OCI-LY1 (cell line): ENCODE measurements at regions not wholly inside any gene's neighbourhood (a gene's known extent, or its start where the extent isn't known, plus 50 kb on each side); places are given as distances from the start of the nearest gene placed in this dataset.

Experiments used
- H2AFZ ChIP-seq: fragments of 200-600 bp; sonication (generic), shearing (Covaris generic); 2 replicates; pipeline ENCODE4 v1.6.0; 2014; ENCODE audit warnings: antibody characterized with exemption, mild to moderate bottlenecking, low read length
- H3F3A ChIP-seq: fragments of 200-600 bp; sonication (generic), shearing (Covaris generic); 2 replicates; pipeline ENCODE4 v1.6.0; 2014; ENCODE audit warnings: mild to moderate bottlenecking, antibody characterized with exemption, low read length, moderate library complexity; ENCODE audit not compliant: insufficient read depth
- H3K27ac ChIP-seq: fragments of 200-600 bp; sonication (generic); 2 replicates; pipeline ENCODE4 v1.5.1; 2014; ENCODE audit warnings: low read length, mixed run types, mild to moderate bottlenecking, low read depth; ENCODE audit not compliant: poor library complexity, severe bottlenecking
- H3K27me3 ChIP-seq: fragments of 200-600 bp; sonication (generic); 2 replicates; pipeline ENCODE4 v1.6.0; 2014; ENCODE audit warnings: antibody characterized with exemption, mild to moderate bottlenecking, low read length, moderate library complexity; ENCODE audit not compliant: insufficient read depth
- H3K36me3 ChIP-seq: fragments of 200-600 bp; sonication (generic); 2 replicates; pipeline ENCODE4 v1.6.1; 2014; ENCODE audit warnings: mild to moderate bottlenecking, antibody characterized with exemption, low read length, moderate library complexity, mixed read lengths; ENCODE audit not compliant: insufficient read depth
- H3K4me1 ChIP-seq: fragments of 200-600 bp; sonication (generic); 2 replicates; pipeline ENCODE4 v1.5.1; 2014; ENCODE audit warnings: mild to moderate bottlenecking, low read length, moderate library complexity; ENCODE audit not compliant: insufficient read depth, severe bottlenecking
- H3K4me2 ChIP-seq: fragments of 200-600 bp; sonication (generic), shearing (Covaris generic); 2 replicates; pipeline ENCODE4 v1.6.1; 2014; ENCODE audit warnings: low read length
- H3K4me3 ChIP-seq: fragments of 200-600 bp; sonication (generic); 2 replicates; pipeline ENCODE4 v1.5.1; 2014; ENCODE audit warnings: low read length, low read depth, mild to moderate bottlenecking, mixed read lengths; ENCODE audit not compliant: poor library complexity, severe bottlenecking
- H3K79me2 ChIP-seq: fragments of 200-600 bp; shearing (Covaris generic); 2 replicates; pipeline ENCODE4 v1.6.1; 2016; ENCODE audit warnings: mixed run types, low read length, mixed read lengths; ENCODE audit not compliant: insufficient read depth
- H3K9ac ChIP-seq: fragments of 200-600 bp; sonication (generic), shearing (Covaris generic); 2 replicates; pipeline ENCODE4 v1.6.1; 2014; ENCODE audit warnings: mild to moderate bottlenecking, low read length, mixed read lengths
- H3K9me2 ChIP-seq: fragments of 200-600 bp; sonication (generic), shearing (Covaris generic); 2 replicates; pipeline ENCODE4 v1.6.1; 2014; ENCODE audit warnings: low read depth, mild to moderate bottlenecking, low read length, mixed read lengths
- H3K9me3 ChIP-seq: fragments of 200-600 bp; shearing (Covaris generic); 2 replicates; pipeline ENCODE4 v1.6.1; 2014; ENCODE audit warnings: low read length, mixed read lengths
- H4K20me1 ChIP-seq: fragments of 200-600 bp; sonication (generic), shearing (Covaris generic); 2 replicates; pipeline ENCODE4 v1.6.0; 2016; ENCODE audit warnings: mild to moderate bottlenecking, low read length; ENCODE audit not compliant: insufficient read depth
- EZH2 ChIP-seq: fragments of 200-600 bp; sonication (generic), shearing (Covaris generic); IDR thresholded peaks from 2 replicates; pipeline ENCODE4 v1.8.0; 2017; ENCODE audit warnings: borderline replicate concordance, mixed run types, mild to moderate bottlenecking, antibody characterized with exemption, low read length, moderate library complexity, mixed read lengths
- TF ChIP-seq, protein P1 (sequence below): fragments of 200-600 bp; sonication (generic), shearing (Covaris generic); IDR thresholded peaks from 2 replicates; pipeline ENCODE4 v1.5.1; 2017; ENCODE audit warnings: mild to moderate bottlenecking, antibody characterized with exemption, low read length, moderate library complexity, mixed read lengths

- Histone ChIP-seq H3K36me3 (peaks cover 7% of the 10 kb centered on the region; the same call in 1 of the 2 replicates), H2AFZ (no peak overlapping the region), H4K20me1 (no peaks in the 10 kb centered on the region), H3K27me3 (no peaks in the 10 kb centered on the region), H3K4me2 (no peak overlapping the region), H3F3A (no peaks in the 10 kb centered on the region), H3K27ac (no peak overlapping the region), H3K79me2 (peaks cover 5% of the 10 kb centered on the region), H3K9me2 (no peaks in the 10 kb centered on the region), H3K9ac (no peak overlapping the region), H3K9me3 (no peaks in the 10 kb centered on the region), H3K4me1 (no peaks in the 10 kb centered on the region), H3K4me3 (no peak overlapping the region)
- TF ChIP-seq, protein P1, sequence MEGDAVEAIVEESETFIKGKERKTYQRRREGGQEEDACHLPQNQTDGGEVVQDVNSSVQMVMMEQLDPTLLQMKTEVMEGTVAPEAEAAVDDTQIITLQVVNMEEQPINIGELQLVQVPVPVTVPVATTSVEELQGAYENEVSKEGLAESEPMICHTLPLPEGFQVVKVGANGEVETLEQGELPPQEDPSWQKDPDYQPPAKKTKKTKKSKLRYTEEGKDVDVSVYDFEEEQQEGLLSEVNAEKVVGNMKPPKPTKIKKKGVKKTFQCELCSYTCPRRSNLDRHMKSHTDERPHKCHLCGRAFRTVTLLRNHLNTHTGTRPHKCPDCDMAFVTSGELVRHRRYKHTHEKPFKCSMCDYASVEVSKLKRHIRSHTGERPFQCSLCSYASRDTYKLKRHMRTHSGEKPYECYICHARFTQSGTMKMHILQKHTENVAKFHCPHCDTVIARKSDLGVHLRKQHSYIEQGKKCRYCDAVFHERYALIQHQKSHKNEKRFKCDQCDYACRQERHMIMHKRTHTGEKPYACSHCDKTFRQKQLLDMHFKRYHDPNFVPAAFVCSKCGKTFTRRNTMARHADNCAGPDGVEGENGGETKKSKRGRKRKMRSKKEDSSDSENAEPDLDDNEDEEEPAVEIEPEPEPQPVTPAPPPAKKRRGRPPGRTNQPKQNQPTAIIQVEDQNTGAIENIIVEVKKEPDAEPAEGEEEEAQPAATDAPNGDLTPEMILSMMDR = no peak
- no peak for TF ChIP-seq EZH2
Observed at GRCh38 chr22:49643998-49644397, 183.7 kb downstream of the BRD1 start.

- no peak overlapping the region for H3K9ac ChIP-seq
Observed at GRCh38 chr22:49643466-49643865, 184.2 kb downstream of the BRD1 start.

GRCh38 chr22:49642741-49643140, 184.9 kb downstream of the BRD1 start:
- H3K4me1 ChIP-seq = no peaks in the 10 kb centered on the region
- H3K9ac ChIP-seq = no peak overlapping the region
- H4K20me1 ChIP-seq = no peaks in the 10 kb centered on the region
- TF ChIP-seq, protein P1 = no peak
- peaks cover 7% of the 10 kb centered on the region; the same call in 1 of the 2 replicates for H3K36me3 ChIP-seq
- H3K4me3 ChIP-seq = no peak overlapping the region
- no peak overlapping the region for H2AFZ ChIP-seq
- peaks cover 4% of the 10 kb centered on the region; the same call in 1 of the 2 replicates for H3K79me2 ChIP-seq
- no peak overlapping the region for H3K4me2 ChIP-seq
- no peaks in the 10 kb centered on the region for H3F3A ChIP-seq
- H3K27me3 ChIP-seq = no peaks in the 10 kb centered on the region
- no peak overlapping the region for H3K27ac ChIP-seq
- H3K9me3 ChIP-seq = no peaks in the 10 kb centered on the region
- H3K9me2 ChIP-seq = no peaks in the 10 kb centered on the region

More at GRCh38 chr22:49643466-49643865, 184.2 kb downstream of the BRD1 start:
- no peaks in the 10 kb centered on the region for H4K20me1 ChIP-seq
- no peaks in the 10 kb centered on the region for H3K9me3 ChIP-seq
- H3K79me2 ChIP-seq = peaks cover 7% of the 10 kb centered on the region; the same call in 1 of the 2 replicates
- peaks cover 7% of the 10 kb centered on the region; the same call in 1 of the 2 replicates for H3K36me3 ChIP-seq
- H3K4me1 ChIP-seq = no peaks in the 10 kb centered on the region
- no peak overlapping the region for H3K4me3 ChIP-seq
- TF ChIP-seq, protein P1 = no peak
- TF ChIP-seq EZH2 = no peak
- no peak overlapping the region for H2AFZ ChIP-seq
- no peaks in the 10 kb centered on the region for H3K9me2 ChIP-seq
- no peak overlapping the region for H3K27ac ChIP-seq
- no peaks in the 10 kb centered on the region for H3F3A ChIP-seq
- no peak overlapping the region for H3K4me2 ChIP-seq
- no peaks in the 10 kb centered on the region for H3K27me3 ChIP-seq
